GM12874 (cell line): ENCODE measurements at regions not wholly inside any gene's neighbourhood (a gene's known extent, or its start where the extent isn't known, plus 50 kb on each side); places are given as distances from the start of the nearest gene placed in this dataset.

ENCODE experiments used
- CTCF ChIP-seq: IDR thresholded peaks from 2 replicates; pipeline ENCODE4 v1.5.1; 2011; ENCODE audit warnings: low read depth, mild to moderate bottlenecking, control low read depth, low read length, moderate library complexity; ENCODE audit not compliant: insufficient read depth

GRCh38 chr5:86689103-86689729 lies 71.5 kb downstream of the COX7C start:
- no peak for TF ChIP-seq CTCF

GRCh38 chr5:86709157-86709881 lies 91.6 kb downstream of the COX7C start:
- TF ChIP-seq CTCF = no peak

- no peak for TF ChIP-seq CTCF
Observed at GRCh38 chr5:86716121-86716520, 98.4 kb downstream of the COX7C start.

- no peak for TF ChIP-seq CTCF
Observed at GRCh38 chr5:86735370-86735769, 117.6 kb downstream of the COX7C start.

GRCh38 chr5:86737579-86737978 lies 119.8 kb downstream of the COX7C start:
- TF ChIP-seq CTCF = no peak

- TF ChIP-seq CTCF = no peak
Observed at GRCh38 chr5:86748538-86749105, 130.9 kb downstream of the COX7C start.

- no peak for TF ChIP-seq CTCF
Observed at GRCh38 chr5:86749841-86750240, 132.1 kb downstream of the COX7C start.
